HEK293 (cell line): ENCODE measurements at regions not wholly inside any gene's neighbourhood (a gene's known extent, or its start where the extent isn't known, plus 50 kb on each side); places are given as distances from the start of the nearest gene placed in this dataset.

Experiments used
- CTCF ChIA-PET: fragments of 350-600 bp; formaldehyde crosslinking; extraction: SDS; loops from one replicate; lab custom pipeline; 2021; ENCODE audit warnings: antibody characterized with exemption; lab: Yijun Ruan, JAX
- POLR2A ChIA-PET: fragments of 300-600 bp; formaldehyde crosslinking; extraction: SDS; loops from one replicate; lab custom pipeline; 2020; ENCODE audit warnings: antibody characterized with exemption, inconsistent platforms; lab: Yijun Ruan, JAX
- H3K27ac ChIP-seq: fragments of 200-500 bp; sonication (Bioruptor generic); 2 replicates; pipeline ENCODE4 v1.5.1; 2014; ENCODE audit warnings: low read depth, low read length, control low read depth, inconsistent platforms; ENCODE audit errors: extremely low read depth
- H3K36me3 ChIP-seq, 2 experiments: fragments of 200-500 bp in 1 of 2; sonication (Bioruptor generic) in 1 of 2; 1 replicate in 1 of 2; 2 replicates in 1 of 2; pipeline ENCODE4 v1.5.1; 2014 to 2017; ENCODE audit warnings: inconsistent platforms in 2 of 2, low read length in 2 of 2; ENCODE audit not compliant: control insufficient read depth in 2 of 2, insufficient read depth in 1 of 2
- H3K4me1 ChIP-seq: fragments of 200-500 bp; sonication (Bioruptor generic); 2 replicates; pipeline ENCODE4 v1.5.1; 2014; ENCODE audit warnings: mild to moderate bottlenecking, low read length, inconsistent platforms; ENCODE audit not compliant: control insufficient read depth, insufficient read depth
- H3K4me3 ChIP-seq: 2 replicates; pipeline ENCODE4 v1.5.1; 2011; ENCODE audit warnings: low read depth, mild to moderate bottlenecking, control low read depth, low read length, moderate library complexity
- H3K9me3 ChIP-seq: fragments of 200-500 bp; sonication (Bioruptor generic); 2 replicates; pipeline ENCODE4 v1.5.1; 2014; ENCODE audit warnings: low read depth, low read length, inconsistent platforms; ENCODE audit not compliant: control insufficient read depth, insufficient read depth
- BCL11A ChIP-seq: fragments of 450-650 bp; formaldehyde crosslinking; IDR thresholded peaks from 2 replicates; pipeline ENCODE4 v1.5.1; 2016; ENCODE audit warnings: low read depth, missing biosample characterization, missing genetic modification characterization
- EGR2 ChIP-seq: fragments of 450-650 bp; formaldehyde crosslinking; IDR thresholded peaks from 2 replicates; pipeline ENCODE4 v1.5.1; 2016; ENCODE audit warnings: low read depth, missing biosample characterization, missing genetic modification characterization
- KLF1 ChIP-seq: fragments of 450-650 bp; formaldehyde crosslinking; IDR thresholded peaks from 2 replicates; pipeline ENCODE4 v1.5.1; 2016; ENCODE audit warnings: missing biosample characterization, missing genetic modification characterization
- MYNN ChIP-seq: fragments of 450-650 bp; formaldehyde crosslinking; IDR thresholded peaks from 2 replicates; pipeline ENCODE4 v1.5.1; 2016; ENCODE audit warnings: missing biosample characterization, missing genetic modification characterization, borderline replicate concordance
- PRDM6 ChIP-seq: fragments of 450-650 bp; formaldehyde crosslinking; IDR thresholded peaks from 2 replicates; pipeline ENCODE4 v1.5.1; 2017; ENCODE audit warnings: missing biosample characterization, missing genetic modification characterization
- ZBTB20 ChIP-seq: fragments of 450-650 bp; formaldehyde crosslinking; IDR thresholded peaks from 2 replicates; pipeline ENCODE4 v1.5.1; 2016; ENCODE audit warnings: missing biosample characterization, missing genetic modification characterization
- ZBTB44 ChIP-seq: fragments of 450-650 bp; IDR thresholded peaks from 2 replicates; pipeline ENCODE4 v1.5.1; 2018; ENCODE audit warnings: missing biosample characterization, mild to moderate bottlenecking, missing genetic modification characterization
- ZBTB6 ChIP-seq: fragments of 450-650 bp; formaldehyde crosslinking; IDR thresholded peaks from 2 replicates; pipeline ENCODE4 v1.5.1; 2017; ENCODE audit warnings: missing biosample characterization, missing genetic modification characterization
- ZFHX2 ChIP-seq: fragments of 450-650 bp; formaldehyde crosslinking; conservative IDR thresholded peaks from 2 replicates; pipeline ENCODE4 v1.5.1; 2016; ENCODE audit warnings: missing biosample characterization, missing genetic modification characterization
- ZNF138 ChIP-seq: fragments of 450-650 bp; formaldehyde crosslinking; IDR thresholded peaks from 2 replicates; pipeline ENCODE4 v1.5.1; 2016; ENCODE audit warnings: missing biosample characterization, missing genetic modification characterization, borderline replicate concordance
- ZNF174 ChIP-seq: fragments of 450-650 bp; formaldehyde crosslinking; IDR thresholded peaks from 2 replicates; pipeline ENCODE4 v1.5.0; 2017; ENCODE audit warnings: missing biosample characterization, mild to moderate bottlenecking, missing genetic modification characterization
- ZNF175 ChIP-seq: fragments of 450-650 bp; formaldehyde crosslinking; IDR thresholded peaks from 2 replicates; pipeline ENCODE4 v1.5.1; 2016; ENCODE audit warnings: missing biosample characterization, missing genetic modification characterization
- ZNF239 ChIP-seq: fragments of 450-650 bp; formaldehyde crosslinking; IDR thresholded peaks from 2 replicates; pipeline ENCODE4 v1.5.1; 2016; ENCODE audit warnings: missing biosample characterization, missing genetic modification characterization
- ZNF292 ChIP-seq: fragments of 450-650 bp; formaldehyde crosslinking; IDR thresholded peaks from 2 replicates; pipeline ENCODE4 v1.5.1; 2016; ENCODE audit warnings: low read depth, missing biosample characterization, missing genetic modification characterization, borderline replicate concordance
- ZNF335 ChIP-seq: fragments of 450-650 bp; formaldehyde crosslinking; conservative IDR thresholded peaks from 2 replicates; pipeline ENCODE4 v1.5.1; 2016; ENCODE audit warnings: missing biosample characterization, missing genetic modification characterization
- ZNF366 ChIP-seq: fragments of 450-650 bp; formaldehyde crosslinking; conservative IDR thresholded peaks from 2 replicates; pipeline ENCODE4 v1.5.1; 2016; ENCODE audit warnings: missing biosample characterization, missing genetic modification characterization
- ZNF558 ChIP-seq: fragments of 450-650 bp; formaldehyde crosslinking; IDR thresholded peaks from 2 replicates; pipeline ENCODE4 v1.5.1; 2016; ENCODE audit warnings: missing biosample characterization, missing genetic modification characterization
- ZNF571 ChIP-seq: fragments of 450-650 bp; formaldehyde crosslinking; IDR thresholded peaks from 2 replicates; pipeline ENCODE4 v1.5.0; 2017; ENCODE audit warnings: missing biosample characterization, missing genetic modification characterization
- ZNF692 ChIP-seq: fragments of 450-650 bp; formaldehyde crosslinking; IDR thresholded peaks from 2 replicates; pipeline ENCODE4 v1.5.1; 2016; ENCODE audit warnings: missing biosample characterization, missing genetic modification characterization
- ZNF768 ChIP-seq: fragments of 450-650 bp; formaldehyde crosslinking; IDR thresholded peaks from 2 replicates; pipeline ENCODE4 v1.5.1; 2018; ENCODE audit warnings: missing biosample characterization, mild to moderate bottlenecking, missing genetic modification characterization
- ZSCAN5A ChIP-seq: fragments of 450-650 bp; formaldehyde crosslinking; IDR thresholded peaks from 2 replicates; pipeline ENCODE4 v1.5.1; 2016; ENCODE audit warnings: missing biosample characterization, missing genetic modification characterization

- CTCF ChIA-PET: no interaction called here
- TF ChIP-seq ZBTB6 (tag by site-specific recombination): no peak
- TF ChIP-seq ZNF558 (tag by site-specific recombination): no peak
- no peak for TF ChIP-seq KLF1 (tag by site-specific recombination)
- TF ChIP-seq ZNF138 (tag by site-specific recombination): no peak
- TF ChIP-seq ZFHX2 (tag by site-specific recombination): no peak
- TF ChIP-seq EGR2 (tag by site-specific recombination): no peak
- TF ChIP-seq BCL11A (tag by site-specific recombination): no peak
- no peak for TF ChIP-seq ZSCAN5A (tag by site-specific recombination)
- TF ChIP-seq ZNF335 (tag by site-specific recombination): no peak
- TF ChIP-seq ZNF174 (tag by site-specific recombination): no peak
- TF ChIP-seq ZNF175 (tag by site-specific recombination): no peak
- TF ChIP-seq ZNF366 (tag by site-specific recombination): no peak
- TF ChIP-seq MYNN (tag by site-specific recombination): no peak
- TF ChIP-seq ZNF571 (tag by site-specific recombination): no peak
Observed at GRCh38 chr7:41280491-41280890, 422.4 kb downstream of the INHBA start.

GRCh38 chr7:41277561-41277960, 425.3 kb downstream of the INHBA start:
- Histone ChIP-seq H3K4me1 (no peaks in the 10 kb centered on the region), H3K27ac (no peak overlapping the region), H3K9me3 (no peaks in the 10 kb centered on the region), H3K4me3 (no peak overlapping the region), H3K36me3 (no peaks in the 10 kb centered on the region)
- ChIA-PET CTCF (interaction anchor here (0.6 to 0.8 kb wide), 2 partner anchors 10 to 85 kb away, joined by 3 to 6 read pairs; no protein-coding TSS in a partner anchor), POLR2A (no interaction called here)
- TF ChIP-seq ZBTB20: no peak
- TF ChIP-seq ZBTB44 (tag by site-specific recombination): no peak
- TF ChIP-seq ZNF768 (tag by site-specific recombination): no peak

More at GRCh38 chr7:41280491-41280890, 422.4 kb downstream of the INHBA start:
- H3K4me3 ChIP-seq: no peak overlapping the region
- no peak overlapping the region for H3K27ac ChIP-seq
- POLR2A ChIA-PET: no interaction called here
- no peaks in the 10 kb centered on the region for H3K9me3 ChIP-seq
- H3K4me1 ChIP-seq: no peaks in the 10 kb centered on the region
- H3K36me3 ChIP-seq: no peaks in the 10 kb centered on the region

GRCh38 chr7:41275255-41275654, 427.6 kb downstream of the INHBA start:
- Histone ChIP-seq H3K36me3 (no peaks in the 10 kb centered on the region), H3K4me3 (no peak overlapping the region), H3K9me3 (no peaks in the 10 kb centered on the region), H3K27ac (no peak overlapping the region), H3K4me1 (no peaks in the 10 kb centered on the region)
- ChIA-PET CTCF (interaction anchor here (0.6 kb wide), 1 partner anchor 52 kb away, joined by 6 read pairs; no protein-coding TSS in a partner anchor), POLR2A (no interaction called here)
- TF ChIP-seq ZNF692 (no peak), ZNF292 (tag by site-specific recombination) (no peak), ZNF239 (tag by site-specific recombination) (no peak), PRDM6 (tag by site-specific recombination) (no peak), ZBTB6 (tag by site-specific recombination) (no peak)
